ENCODE measurements at regions not wholly inside any gene's neighbourhood (a gene's known extent, or its start where the extent isn't known, plus 50 kb on each side); places are given as distances from the start of the nearest gene placed in this dataset.

DNA sequence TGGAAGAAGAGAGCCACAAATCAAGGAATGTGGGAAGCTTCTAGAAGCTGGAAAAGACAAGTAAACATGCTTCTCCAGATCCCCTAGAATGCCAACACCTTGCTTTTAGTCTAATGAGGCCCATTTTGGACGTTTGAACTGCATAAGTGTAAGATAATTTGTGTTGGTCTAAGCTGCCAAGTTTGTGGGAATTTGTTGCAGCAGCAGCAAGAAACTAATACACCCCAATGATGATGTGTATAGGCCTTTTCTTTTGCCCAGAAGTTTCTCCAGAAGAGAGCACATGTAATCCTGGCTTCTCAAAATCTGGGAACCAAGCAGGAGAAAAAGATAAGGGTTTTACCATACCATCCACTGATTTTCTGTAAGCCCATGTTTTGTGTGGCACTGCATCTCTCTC, 96.1 kb upstream of the DPT start:
- Mint-ChIP-seq H3K27me3 (ENCODE audit: unreplicated experiment) (peaks cover 2% of the 10 kb centered on the region), H3K4me1 (ENCODE audit: unreplicated experiment) (no peaks in the 10 kb centered on the region), H3K9me3 (ENCODE audit: unreplicated experiment) (no peaks in the 10 kb centered on the region), H3K36me3 (ENCODE audit: low read depth, unreplicated experiment) (no peaks in the 10 kb centered on the region), H3K27ac (ENCODE audit: unreplicated experiment) (no peak overlapping the region), H3K4me3 (ENCODE audit: unreplicated experiment) (no peak overlapping the region)
- no peak for DNase-seq (ENCODE audit: low spot score)
- TF ChIP-seq, protein P1, sequence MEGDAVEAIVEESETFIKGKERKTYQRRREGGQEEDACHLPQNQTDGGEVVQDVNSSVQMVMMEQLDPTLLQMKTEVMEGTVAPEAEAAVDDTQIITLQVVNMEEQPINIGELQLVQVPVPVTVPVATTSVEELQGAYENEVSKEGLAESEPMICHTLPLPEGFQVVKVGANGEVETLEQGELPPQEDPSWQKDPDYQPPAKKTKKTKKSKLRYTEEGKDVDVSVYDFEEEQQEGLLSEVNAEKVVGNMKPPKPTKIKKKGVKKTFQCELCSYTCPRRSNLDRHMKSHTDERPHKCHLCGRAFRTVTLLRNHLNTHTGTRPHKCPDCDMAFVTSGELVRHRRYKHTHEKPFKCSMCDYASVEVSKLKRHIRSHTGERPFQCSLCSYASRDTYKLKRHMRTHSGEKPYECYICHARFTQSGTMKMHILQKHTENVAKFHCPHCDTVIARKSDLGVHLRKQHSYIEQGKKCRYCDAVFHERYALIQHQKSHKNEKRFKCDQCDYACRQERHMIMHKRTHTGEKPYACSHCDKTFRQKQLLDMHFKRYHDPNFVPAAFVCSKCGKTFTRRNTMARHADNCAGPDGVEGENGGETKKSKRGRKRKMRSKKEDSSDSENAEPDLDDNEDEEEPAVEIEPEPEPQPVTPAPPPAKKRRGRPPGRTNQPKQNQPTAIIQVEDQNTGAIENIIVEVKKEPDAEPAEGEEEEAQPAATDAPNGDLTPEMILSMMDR (IDR thresholded peaks at IDR 0.05; ENCODE audit: unreplicated experiment): no peak

DNA sequence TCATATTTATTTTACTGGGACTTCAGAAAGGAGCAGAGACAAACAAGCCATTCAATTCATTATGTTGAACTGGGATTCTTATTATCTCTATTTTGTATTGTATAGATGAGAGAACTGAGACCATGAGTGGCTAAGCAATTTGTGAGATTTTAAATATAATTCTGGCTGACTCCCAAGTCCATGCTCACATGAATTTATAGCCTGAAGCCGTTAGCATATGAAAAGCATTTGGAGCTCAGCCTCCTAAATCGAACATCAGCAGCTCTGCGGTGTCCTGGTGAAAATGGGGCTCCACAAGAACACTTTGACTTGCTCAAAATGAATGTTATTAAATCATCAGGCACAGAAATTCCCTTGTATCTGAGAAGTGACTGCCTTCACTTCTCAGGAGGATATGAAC, 96.8 kb upstream of the DPT start:
- Mint-ChIP-seq H3K4me1 (ENCODE audit: unreplicated experiment) (no peaks in the 10 kb centered on the region), H3K9me3 (ENCODE audit: unreplicated experiment) (no peaks in the 10 kb centered on the region), H3K27me3 (ENCODE audit: unreplicated experiment) (peaks cover under 1% of the 10 kb centered on the region), H3K27ac (ENCODE audit: unreplicated experiment) (no peak overlapping the region), H3K36me3 (ENCODE audit: low read depth, unreplicated experiment) (no peaks in the 10 kb centered on the region), H3K4me3 (ENCODE audit: unreplicated experiment) (no peak overlapping the region)
- DNase-seq (ENCODE audit: low spot score): no peak
- TF ChIP-seq, protein P1 (IDR thresholded peaks at IDR 0.05; ENCODE audit: unreplicated experiment): no peak

DNA sequence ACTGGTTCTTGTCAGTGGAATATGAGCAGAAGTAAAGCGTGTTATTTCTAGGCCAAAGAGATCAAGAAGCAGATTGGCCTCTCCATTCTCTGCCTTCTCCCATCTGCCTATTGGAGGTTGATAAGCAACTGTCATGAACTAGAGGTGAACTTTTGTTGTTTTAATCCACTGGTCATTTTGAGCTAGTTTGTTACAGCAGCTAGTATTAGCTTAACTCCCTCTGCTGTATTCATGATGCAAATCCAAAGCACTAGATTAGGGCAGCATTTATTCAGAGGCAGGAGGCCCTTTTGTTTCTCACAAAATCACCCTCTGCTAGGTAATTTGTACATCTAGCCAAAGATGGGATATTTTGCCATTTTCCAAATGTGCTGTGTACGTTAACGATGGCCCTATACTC, 97.3 kb upstream of the DPT start:
- Mint-ChIP-seq H3K27me3 (ENCODE audit: unreplicated experiment) (no peaks in the 10 kb centered on the region), H3K4me1 (ENCODE audit: unreplicated experiment) (peaks cover under 1% of the 10 kb centered on the region), H3K9me3 (ENCODE audit: unreplicated experiment) (no peaks in the 10 kb centered on the region), H3K36me3 (ENCODE audit: low read depth, unreplicated experiment) (no peaks in the 10 kb centered on the region), H3K4me3 (ENCODE audit: unreplicated experiment) (no peak overlapping the region), H3K27ac (ENCODE audit: unreplicated experiment) (no peak overlapping the region)
- TF ChIP-seq, protein P1 (IDR thresholded peaks at IDR 0.05; ENCODE audit: unreplicated experiment): no peak
- no peak for DNase-seq (ENCODE audit: low spot score)

GRCh38 chr1:168827557-168827956, 98.6 kb upstream of the DPT start:
- no peak overlapping the region for H3K27ac Mint-ChIP-seq (ENCODE audit: unreplicated experiment)
- H3K4me3 Mint-ChIP-seq (ENCODE audit: unreplicated experiment): no peak overlapping the region
- H3K36me3 Mint-ChIP-seq (ENCODE audit: low read depth, unreplicated experiment): no peaks in the 10 kb centered on the region
- H3K9me3 Mint-ChIP-seq (ENCODE audit: unreplicated experiment): no peaks in the 10 kb centered on the region
- H3K27me3 Mint-ChIP-seq (ENCODE audit: unreplicated experiment): no peaks in the 10 kb centered on the region
- TF ChIP-seq, protein P1 (IDR thresholded peaks at IDR 0.05; ENCODE audit: unreplicated experiment): no peak
- DNase-seq (ENCODE audit: low spot score): no peak
- peaks cover 6% of the 10 kb centered on the region for H3K4me1 Mint-ChIP-seq (ENCODE audit: unreplicated experiment)

DNA sequence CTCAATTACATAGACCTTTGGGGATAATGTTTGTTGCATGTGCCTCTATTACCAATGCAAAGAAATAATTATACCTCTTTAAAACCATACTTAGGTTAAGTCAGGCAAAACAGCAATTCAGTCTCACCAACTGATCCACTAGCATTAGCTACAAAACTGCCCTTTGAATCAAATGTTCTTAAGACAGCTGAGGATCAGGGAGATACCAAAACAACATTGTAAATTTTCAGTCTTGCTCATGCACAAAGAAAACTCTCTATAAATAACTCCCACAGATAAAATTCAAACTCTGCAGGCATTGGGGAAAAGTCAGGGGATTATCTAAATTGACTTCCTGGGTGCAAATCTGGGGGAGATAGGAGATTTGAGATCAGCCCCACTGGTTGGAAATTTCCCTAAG, 100.9 kb upstream of the DPT start:
- TF ChIP-seq, protein P1 (IDR thresholded peaks at IDR 0.05; ENCODE audit: unreplicated experiment): no peak
- no peak overlapping the region for H3K4me3 Mint-ChIP-seq (ENCODE audit: unreplicated experiment)
- no peak for DNase-seq (ENCODE audit: low spot score)
- no peak overlapping the region for H3K27ac Mint-ChIP-seq (ENCODE audit: unreplicated experiment)
- H3K4me1 Mint-ChIP-seq (ENCODE audit: unreplicated experiment): peaks cover 25% of the 10 kb centered on the region
- H3K36me3 Mint-ChIP-seq (ENCODE audit: low read depth, unreplicated experiment): no peaks in the 10 kb centered on the region
- no peaks in the 10 kb centered on the region for H3K9me3 Mint-ChIP-seq (ENCODE audit: unreplicated experiment)
- H3K27me3 Mint-ChIP-seq (ENCODE audit: unreplicated experiment): no peaks in the 10 kb centered on the region

Data from endothelial cell (in vitro differentiated cells).